NCI-H345 (cell line): ENCODE measurements at regions not wholly inside any gene's neighbourhood (a gene's known extent, or its start where the extent isn't known, plus 50 kb on each side); places are given as distances from the start of the nearest gene placed in this dataset.

Source experiments
- DNase-seq: peaks from one replicate; lab custom pipeline; 2025; lab: John Stamatoyannopoulos, UW

DNA sequence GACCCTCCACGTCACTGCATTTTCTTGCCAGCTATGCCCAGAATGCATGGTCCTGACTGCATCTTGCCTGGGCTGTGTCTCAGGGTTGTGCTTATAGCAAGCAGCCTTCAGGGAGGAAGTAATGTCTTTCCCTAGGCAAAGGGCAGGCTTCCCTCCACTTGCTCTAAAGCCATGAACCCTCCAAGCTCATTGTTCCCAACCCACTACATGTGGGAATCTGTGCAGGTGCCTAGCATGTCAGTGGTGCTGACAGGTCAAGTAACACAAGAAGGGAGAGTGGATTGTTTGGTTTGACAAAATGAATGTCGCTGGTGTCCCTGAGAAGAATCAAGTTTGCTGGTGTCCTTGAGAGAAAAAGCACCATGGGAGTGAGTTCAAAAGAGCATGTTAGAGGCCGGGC, 53.9 kb upstream of the UCN3 start:
- DNase-seq = no peak

DNA sequence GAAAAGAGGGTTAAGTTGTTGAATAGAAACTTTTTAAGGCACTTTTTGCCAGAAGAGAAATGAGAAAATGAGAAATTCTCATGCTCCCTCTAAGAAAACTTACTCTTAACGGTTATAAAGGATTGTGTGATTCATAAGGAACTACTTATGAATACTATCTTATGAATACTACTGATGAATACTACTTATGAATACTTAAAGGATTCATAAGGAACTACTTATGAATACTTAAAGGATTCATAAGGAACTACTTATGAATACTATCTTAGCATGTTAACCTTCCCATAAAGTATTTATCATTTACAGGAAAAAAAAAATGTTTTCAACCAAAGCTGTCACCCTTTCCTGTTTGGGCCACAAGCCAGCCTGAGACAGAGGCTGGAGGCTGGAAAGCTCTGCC, 53.1 kb upstream of the UCN3 start:
- no peak for DNase-seq

DNA sequence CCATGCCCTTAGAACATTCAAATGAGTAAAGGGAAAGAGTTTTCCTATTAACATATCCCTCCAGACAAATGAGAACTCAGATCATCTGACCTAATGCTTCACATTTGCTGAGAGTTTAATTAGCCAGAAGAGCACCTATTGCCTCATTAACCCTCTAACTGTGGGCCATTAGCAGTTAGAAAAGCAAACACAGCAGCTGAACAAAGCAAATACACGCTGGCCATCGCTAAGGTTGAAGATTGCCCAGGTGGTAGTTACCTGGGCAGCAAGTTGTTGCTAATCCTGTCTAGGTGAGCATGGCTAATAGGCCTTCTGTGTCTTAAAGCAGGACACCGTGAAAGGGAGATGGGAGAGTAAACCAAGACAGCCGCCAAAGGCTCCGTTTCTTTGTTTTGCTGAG, 49.9 kb upstream of the UCN3 start:
- DNase-seq = peak; percentile 22
